Neural cell (in vitro differentiated cells): ENCODE measurements at regions not wholly inside any gene's neighbourhood (a gene's known extent, or its start where the extent isn't known, plus 50 kb on each side); places are given as distances from the start of the nearest gene placed in this dataset.

ENCODE experiments used
- CTCF ChIP-seq: fragments of 450-650 bp; IDR thresholded peaks from 2 replicates; pipeline ENCODE4 v1.5.1; 2014; ENCODE audit warnings: antibody characterized with exemption, mild to moderate bottlenecking, moderate library complexity; ENCODE audit not compliant: poor library complexity, severe bottlenecking
- EP300 ChIP-seq: fragments of 450-650 bp; conservative IDR thresholded peaks from 2 replicates; pipeline ENCODE4 v1.6.1; 2014; ENCODE audit warnings: antibody characterized with exemption, mild to moderate bottlenecking, moderate library complexity; ENCODE audit not compliant: poor library complexity, severe bottlenecking
- EZH2 ChIP-seq: fragments of 200-600, 300-800 bp; shearing (Covaris generic), sonication (generic); IDR thresholded peaks from 2 replicates; pipeline ENCODE4 v1.6.1; 2014; ENCODE audit warnings: antibody characterized with exemption, low read length, borderline replicate concordance, mild to moderate bottlenecking; ENCODE audit not compliant: insufficient read depth, poor library complexity, severe bottlenecking
- POLR2AphosphoS5 ChIP-seq: IDR thresholded peaks from 2 replicates; pipeline ENCODE4 v1.6.1; 2012
- RAD21 ChIP-seq: fragments of 450-650 bp; conservative IDR thresholded peaks from 2 replicates; pipeline ENCODE4 v1.6.1; 2014; ENCODE audit warnings: antibody characterized with exemption, mild to moderate bottlenecking, moderate library complexity
- SMC3 ChIP-seq: fragments of 450-650 bp; conservative IDR thresholded peaks from 2 replicates; pipeline ENCODE4 v1.6.1; 2014; ENCODE audit warnings: antibody characterized with exemption, mild to moderate bottlenecking, moderate library complexity; ENCODE audit not compliant: poor library complexity

- TF ChIP-seq CTCF (peak; percentile 44), POLR2AphosphoS5 (no peak), RAD21 (no peak), EP300 (no peak), EZH2 (no peak), SMC3 (no peak)
Measured at GRCh38 chr20:60271597-60271996, 313.4 kb downstream of the CDH26 start.
